GM12891 (cell line): ENCODE measurements at regions not wholly inside any gene's neighbourhood (a gene's known extent, or its start where the extent isn't known, plus 50 kb on each side); places are given as distances from the start of the nearest gene placed in this dataset.

Experiments
- POLR2A ChIP-seq: IDR thresholded peaks from 2 replicates; pipeline ENCODE4 v1.6.1; 2011; ENCODE audit warnings: low read depth, low read length, control low read depth
- POLR2AphosphoS5 ChIP-seq: IDR thresholded peaks from 2 replicates; pipeline ENCODE4 v1.6.1; 2011; ENCODE audit warnings: low read depth, low read length, control low read depth

DNA sequence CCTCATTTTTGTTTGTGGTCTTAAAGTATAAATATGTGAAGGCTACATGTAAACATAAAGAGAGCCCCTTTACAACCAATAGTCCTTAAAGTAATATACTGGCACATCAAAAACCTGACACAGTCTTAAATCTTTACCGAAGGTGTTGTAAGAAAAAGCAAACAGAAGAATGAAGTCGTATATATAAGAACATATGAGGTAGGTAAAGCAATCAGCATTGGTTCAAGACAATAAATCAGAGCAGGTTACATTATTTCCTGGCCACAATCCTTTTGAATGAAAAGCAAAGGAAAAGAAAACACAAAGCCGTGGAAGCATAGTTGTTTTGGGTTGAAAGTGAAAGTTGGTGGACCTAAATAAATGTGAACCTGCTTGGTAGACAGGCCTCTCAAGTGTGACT lies 183.7 kb upstream of the STXBP6 start:
- TF ChIP-seq POLR2A (no peak), POLR2AphosphoS5 (no peak)
